Loucy (cell line): ENCODE measurements at regions not wholly inside any gene's neighbourhood (a gene's known extent, or its start where the extent isn't known, plus 50 kb on each side); places are given as distances from the start of the nearest gene placed in this dataset.

Experiments used
- EZH2phosphoT487 ChIP-seq: fragments of 200-600 bp; IDR thresholded peaks from 2 replicates; pipeline ENCODE4 v1.6.1; 2018; ENCODE audit warnings: antibody characterized with exemption, mild to moderate bottlenecking, moderate library complexity, borderline replicate concordance
- TF ChIP-seq, protein P1 (sequence below): fragments of 200-600 bp; sonication (generic); conservative IDR thresholded peaks from 2 replicates; pipeline ENCODE4 v1.5.1; 2014; ENCODE audit warnings: mild to moderate bottlenecking, antibody characterized with exemption, low read length

GRCh38 chr18:76658627-76659026, 163.6 kb upstream of the ZNF516 start:
- TF ChIP-seq, protein P1, sequence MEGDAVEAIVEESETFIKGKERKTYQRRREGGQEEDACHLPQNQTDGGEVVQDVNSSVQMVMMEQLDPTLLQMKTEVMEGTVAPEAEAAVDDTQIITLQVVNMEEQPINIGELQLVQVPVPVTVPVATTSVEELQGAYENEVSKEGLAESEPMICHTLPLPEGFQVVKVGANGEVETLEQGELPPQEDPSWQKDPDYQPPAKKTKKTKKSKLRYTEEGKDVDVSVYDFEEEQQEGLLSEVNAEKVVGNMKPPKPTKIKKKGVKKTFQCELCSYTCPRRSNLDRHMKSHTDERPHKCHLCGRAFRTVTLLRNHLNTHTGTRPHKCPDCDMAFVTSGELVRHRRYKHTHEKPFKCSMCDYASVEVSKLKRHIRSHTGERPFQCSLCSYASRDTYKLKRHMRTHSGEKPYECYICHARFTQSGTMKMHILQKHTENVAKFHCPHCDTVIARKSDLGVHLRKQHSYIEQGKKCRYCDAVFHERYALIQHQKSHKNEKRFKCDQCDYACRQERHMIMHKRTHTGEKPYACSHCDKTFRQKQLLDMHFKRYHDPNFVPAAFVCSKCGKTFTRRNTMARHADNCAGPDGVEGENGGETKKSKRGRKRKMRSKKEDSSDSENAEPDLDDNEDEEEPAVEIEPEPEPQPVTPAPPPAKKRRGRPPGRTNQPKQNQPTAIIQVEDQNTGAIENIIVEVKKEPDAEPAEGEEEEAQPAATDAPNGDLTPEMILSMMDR, result peak; percentile 94
- TF ChIP-seq EZH2phosphoT487, result no peak
